NCI-H1092 treated with DMSO at 0.1 percent for 48 hours (cell line): ENCODE measurements at regions not wholly inside any gene's neighbourhood (a gene's known extent, or its start where the extent isn't known, plus 50 kb on each side); places are given as distances from the start of the nearest gene placed in this dataset.
A peak's percentile ranks its signal among the peaks of the same experiment; 100 is the strongest.
"Not testable (repeated sequence)": the region's sequence is repeated elsewhere in the genome, so short reads cannot be mapped to it uniquely, and the experiment has no call there.

Experiments used
- DNase-seq: peaks from one replicate; lab custom pipeline; 2025; lab: John Stamatoyannopoulos, UW

- DNase-seq = not testable (repeated sequence)
Measured at GRCh38 chr1:195847957-195848875, 760.0 kb downstream of the KCNT2 start.

DNA sequence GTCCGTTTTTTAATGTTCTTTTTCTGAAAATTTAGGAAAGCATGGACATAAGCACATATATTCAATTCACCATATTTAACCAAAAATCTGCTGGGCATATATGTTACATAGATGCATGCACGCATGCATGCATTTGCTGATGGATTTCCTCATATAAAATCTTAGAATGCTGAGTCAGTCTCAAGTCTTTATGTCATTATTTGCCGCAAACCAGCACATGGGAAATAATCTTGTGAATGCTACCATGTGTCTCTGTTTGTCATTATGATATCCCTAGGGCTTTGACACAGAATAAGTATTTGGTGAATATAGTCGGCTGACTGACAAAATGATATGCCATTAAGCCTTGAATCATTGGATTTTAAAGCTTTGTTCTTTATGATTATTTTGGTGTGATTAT, 776.5 kb downstream of the KCNT2 start:
- DNase-seq = no peak

GRCh38 chr1:195828325-195828724, 779.9 kb downstream of the KCNT2 start:
- DNase-seq = no peak

- no peak for DNase-seq
Measured at GRCh38 chr1:195820925-195821324, 787.3 kb downstream of the KCNT2 start.

- DNase-seq = no peak
Measured at GRCh38 chr1:195806060-195806459, 802.2 kb downstream of the KCNT2 start.

GRCh38 chr1:195804547-195804946, 803.7 kb downstream of the KCNT2 start:
- peak; percentile 25 for DNase-seq

GRCh38 chr1:195799016-195799415, 809.2 kb downstream of the KCNT2 start:
- DNase-seq = no peak

- DNase-seq = no peak
Measured at GRCh38 chr1:195794225-195794624, 814.0 kb downstream of the KCNT2 start.

DNA sequence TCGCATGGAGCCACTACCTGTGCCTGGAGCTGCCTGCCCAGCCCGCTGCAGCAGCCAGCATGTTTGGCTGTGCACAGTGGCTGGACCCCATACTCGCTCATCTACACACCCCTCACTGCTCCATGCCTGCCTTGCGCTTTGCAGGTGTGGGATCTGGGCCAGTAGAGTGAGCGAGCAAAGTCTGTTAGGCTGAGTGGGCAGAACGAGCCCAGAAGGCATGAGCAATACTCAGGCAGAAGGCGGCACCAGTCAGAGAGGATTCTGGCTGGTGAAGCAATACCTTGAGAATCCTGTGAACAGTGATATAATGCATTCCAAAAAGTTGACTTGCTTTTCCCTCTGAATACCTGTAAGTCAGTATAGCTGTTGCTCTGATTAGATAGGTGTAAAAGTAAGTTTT, 816.4 kb downstream of the KCNT2 start:
- DNase-seq = no peak

DNA sequence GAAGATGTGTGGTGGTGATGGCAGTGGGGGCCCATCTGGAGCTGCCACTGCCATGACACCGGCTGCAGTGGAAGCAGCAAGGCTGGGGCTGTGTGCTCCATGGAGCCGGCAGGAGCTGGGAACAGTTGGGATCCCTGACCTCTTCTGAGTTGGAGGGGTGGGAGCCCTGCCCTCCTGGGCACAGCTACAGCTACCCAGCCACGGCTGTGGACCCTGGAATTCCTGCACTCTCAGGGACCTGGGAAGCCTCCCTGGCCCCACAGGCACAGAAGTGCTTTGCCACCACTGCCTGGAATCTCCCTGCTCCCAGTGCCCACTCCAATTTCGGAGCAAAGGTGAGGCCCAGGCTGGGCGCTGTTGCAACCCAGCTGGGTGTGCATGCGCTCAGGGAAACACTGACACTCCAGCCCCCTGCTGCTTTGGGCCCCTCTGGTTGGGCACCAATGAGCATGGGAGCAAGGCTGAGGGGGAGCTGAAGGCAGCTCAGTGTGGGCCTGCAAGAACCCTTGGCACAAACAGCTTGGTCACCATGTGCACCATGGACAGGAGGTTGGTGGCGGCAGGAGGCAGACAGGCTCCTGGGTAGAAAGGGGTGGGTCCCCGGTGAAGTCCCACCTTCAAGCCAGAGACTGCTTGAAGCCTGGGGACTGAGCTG, 817.6 kb downstream of the KCNT2 start:
- DNase-seq = no peak

GRCh38 chr1:195789321-195789720, 818.9 kb downstream of the KCNT2 start:
- no peak for DNase-seq

DNA sequence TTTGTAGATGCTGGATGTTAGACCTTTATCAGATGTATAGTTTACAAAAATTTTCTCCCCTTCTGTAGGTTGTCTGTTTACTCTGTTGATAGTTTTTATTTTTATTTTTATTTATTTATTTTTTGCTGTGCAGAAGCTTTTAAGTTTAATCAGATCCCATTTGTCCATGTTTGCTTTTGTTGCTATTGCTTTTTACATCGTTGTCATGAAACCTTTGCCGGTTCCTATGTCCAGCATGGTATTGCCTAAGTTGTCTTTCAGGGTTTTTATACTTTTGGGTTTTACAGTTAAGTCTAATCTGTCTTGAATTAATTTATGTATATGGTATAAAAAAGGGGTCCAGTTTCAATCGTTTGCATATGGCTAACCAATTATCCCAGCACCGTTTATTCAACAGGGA, 819.5 kb downstream of the KCNT2 start:
- DNase-seq = no peak

GRCh38 chr1:195785830-195786229, 822.4 kb downstream of the KCNT2 start:
- DNase-seq = no peak

GRCh38 chr1:195773931-195774330, 834.3 kb downstream of the KCNT2 start:
- no peak for DNase-seq

DNA sequence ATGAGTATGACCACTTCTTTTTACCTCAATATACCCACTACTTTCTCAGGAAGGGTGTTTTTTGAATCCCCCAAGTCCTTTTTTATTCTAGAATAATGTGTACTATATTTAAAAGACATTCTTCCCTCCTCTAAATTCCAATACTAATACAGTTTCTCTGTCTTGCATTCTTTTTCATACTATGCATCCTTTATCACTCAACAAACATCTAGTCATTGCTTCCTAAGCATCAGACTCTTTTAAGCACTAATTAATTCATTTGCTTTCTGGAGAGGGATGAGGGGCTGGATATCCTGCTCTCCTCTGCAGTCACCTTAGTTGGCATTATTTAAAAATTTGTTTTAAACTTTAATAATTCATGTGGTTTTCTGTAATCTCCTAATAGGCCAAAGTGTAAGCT, 838.8 kb downstream of the KCNT2 start:
- no peak for DNase-seq

- DNase-seq = no peak
Measured at GRCh38 chr1:195768936-195769335, 839.3 kb downstream of the KCNT2 start.

GRCh38 chr1:195768377-195768776, 839.9 kb downstream of the KCNT2 start:
- no peak for DNase-seq

GRCh38 chr1:195766709-195767108, 841.5 kb downstream of the KCNT2 start:
- peak; percentile 13 for DNase-seq

- no peak for DNase-seq
Measured at GRCh38 chr1:195765099-195765498, 843.1 kb downstream of the KCNT2 start.

DNA sequence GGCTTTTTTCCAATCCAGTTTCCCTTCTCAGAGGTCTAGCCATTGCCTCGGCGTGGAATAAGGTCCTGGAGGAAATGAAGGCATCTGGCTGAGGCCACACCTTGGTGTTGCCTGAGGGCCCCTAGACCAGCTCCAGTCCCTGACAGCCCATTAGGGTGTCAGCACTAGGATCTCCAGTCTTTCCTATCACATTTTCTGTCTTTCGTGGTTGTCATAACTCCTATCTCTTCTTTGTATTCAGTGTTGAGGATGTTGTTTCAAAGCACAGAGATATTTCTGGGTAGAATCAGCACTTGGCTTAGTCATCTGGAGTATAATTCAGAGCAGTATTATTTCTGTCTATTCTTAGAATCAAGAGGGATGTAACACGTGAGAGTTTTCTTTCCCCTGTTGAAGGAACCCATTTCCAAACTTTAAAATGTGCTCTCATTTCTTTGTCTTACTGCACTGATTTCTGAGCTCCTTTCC, 844.3 kb downstream of the KCNT2 start:
- peak; percentile 65 for DNase-seq

DNA sequence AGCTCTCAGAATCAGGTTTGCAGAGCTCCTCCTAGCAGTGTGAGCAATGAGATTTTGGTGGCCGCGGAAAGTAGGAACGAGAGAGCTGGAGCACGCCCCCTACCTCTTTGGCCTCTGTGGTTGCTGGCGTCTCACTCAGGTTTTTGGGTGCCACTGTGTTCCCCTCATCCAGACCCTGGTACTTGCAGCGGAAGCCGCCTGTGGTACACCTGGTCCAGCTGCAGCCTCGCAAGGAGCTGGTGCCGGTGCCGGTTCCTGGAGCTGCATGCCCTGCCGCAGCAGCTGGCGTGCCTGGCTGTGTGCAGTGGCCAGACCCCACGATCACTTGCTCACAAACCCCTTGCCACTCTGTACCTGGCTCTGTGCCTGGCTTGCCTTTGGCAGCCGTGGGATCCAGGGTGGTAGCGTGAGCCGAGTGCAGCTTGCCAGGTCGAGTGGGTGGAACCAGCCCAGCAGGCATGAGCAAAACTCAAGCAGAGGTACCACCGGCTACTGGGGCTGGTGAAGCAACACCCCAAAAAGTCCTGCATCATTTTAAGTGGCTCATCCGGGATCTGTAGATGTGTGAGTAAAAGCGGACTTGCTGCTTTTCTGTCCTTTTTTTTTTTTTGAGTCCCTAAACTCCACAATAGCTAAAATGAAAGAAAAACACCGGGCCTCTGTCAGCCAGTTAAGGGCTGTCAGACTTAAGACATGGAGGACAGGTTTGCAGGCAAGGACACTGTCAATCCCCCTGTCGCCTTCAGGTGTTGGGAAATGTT, 844.9 kb downstream of the KCNT2 start:
- DNase-seq = peak; percentile 95

- no peak for DNase-seq
Measured at GRCh38 chr1:195761104-195761503, 847.1 kb downstream of the KCNT2 start.

DNA sequence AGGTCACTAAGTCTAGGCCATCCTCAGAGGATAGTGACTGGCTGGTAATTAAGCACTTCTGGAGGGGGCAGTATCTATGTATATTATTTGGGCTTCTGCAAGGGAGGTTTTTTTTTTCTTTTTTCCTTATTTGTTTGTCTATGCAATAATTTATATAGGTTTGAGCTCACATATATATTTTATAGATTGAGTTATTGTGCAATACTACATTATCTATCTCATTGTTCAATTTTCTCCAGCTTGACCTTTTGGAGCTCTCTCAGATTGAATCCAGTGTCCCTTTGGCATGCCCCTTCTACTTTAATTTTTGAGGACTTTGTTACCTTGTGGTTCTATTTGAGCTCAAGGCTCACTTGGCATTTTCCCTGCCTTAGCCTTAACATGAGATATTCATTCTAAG, 852.1 kb downstream of the KCNT2 start:
- no peak for DNase-seq
